DND-41 (cell line): ENCODE measurements at regions not wholly inside any gene's neighbourhood (a gene's known extent, or its start where the extent isn't known, plus 50 kb on each side); places are given as distances from the start of the nearest gene placed in this dataset.

Experiments
- EZH2 ChIP-seq: IDR thresholded peaks from 3 replicates; pipeline ENCODE4 v1.6.1; 2012; ENCODE audit warnings: borderline replicate concordance, low read depth, mild to moderate bottlenecking, moderate library complexity, low read length, inconsistent platforms; ENCODE audit not compliant: severe bottlenecking
- TF ChIP-seq, protein P1 (sequence below): IDR thresholded peaks from 2 replicates; pipeline ENCODE4 v1.5.1; 2012; ENCODE audit warnings: borderline replicate concordance, low read length, moderate library complexity, mild to moderate bottlenecking; ENCODE audit not compliant: poor library complexity, severe bottlenecking; ENCODE audit errors: extremely low read depth

DNA sequence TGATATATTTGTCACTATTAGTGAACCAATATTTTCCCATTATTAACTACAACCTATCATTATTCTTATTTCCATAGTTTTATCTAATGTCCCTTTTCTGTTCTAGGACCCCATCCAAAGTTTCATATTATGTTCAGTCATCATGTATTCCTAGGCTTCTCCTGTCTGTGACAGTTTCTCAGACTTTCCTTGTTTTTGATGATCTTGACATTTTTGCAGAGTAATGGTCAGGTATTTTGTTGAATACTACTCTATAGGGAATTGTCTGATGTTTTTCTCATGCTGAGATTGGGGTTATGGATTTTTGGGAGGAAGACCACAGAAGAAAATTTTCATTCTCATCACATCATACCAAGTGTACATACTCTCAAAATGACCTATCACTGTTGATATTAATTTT, 684.6 kb downstream of the PLCL1 start:
- TF ChIP-seq, protein P1, sequence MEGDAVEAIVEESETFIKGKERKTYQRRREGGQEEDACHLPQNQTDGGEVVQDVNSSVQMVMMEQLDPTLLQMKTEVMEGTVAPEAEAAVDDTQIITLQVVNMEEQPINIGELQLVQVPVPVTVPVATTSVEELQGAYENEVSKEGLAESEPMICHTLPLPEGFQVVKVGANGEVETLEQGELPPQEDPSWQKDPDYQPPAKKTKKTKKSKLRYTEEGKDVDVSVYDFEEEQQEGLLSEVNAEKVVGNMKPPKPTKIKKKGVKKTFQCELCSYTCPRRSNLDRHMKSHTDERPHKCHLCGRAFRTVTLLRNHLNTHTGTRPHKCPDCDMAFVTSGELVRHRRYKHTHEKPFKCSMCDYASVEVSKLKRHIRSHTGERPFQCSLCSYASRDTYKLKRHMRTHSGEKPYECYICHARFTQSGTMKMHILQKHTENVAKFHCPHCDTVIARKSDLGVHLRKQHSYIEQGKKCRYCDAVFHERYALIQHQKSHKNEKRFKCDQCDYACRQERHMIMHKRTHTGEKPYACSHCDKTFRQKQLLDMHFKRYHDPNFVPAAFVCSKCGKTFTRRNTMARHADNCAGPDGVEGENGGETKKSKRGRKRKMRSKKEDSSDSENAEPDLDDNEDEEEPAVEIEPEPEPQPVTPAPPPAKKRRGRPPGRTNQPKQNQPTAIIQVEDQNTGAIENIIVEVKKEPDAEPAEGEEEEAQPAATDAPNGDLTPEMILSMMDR, result no peak
- TF ChIP-seq EZH2, result no peak
